Adrenal gland (tissue), 9 donors: ENCODE measurements at regions not wholly inside any gene's neighbourhood (a gene's known extent, or its start where the extent isn't known, plus 50 kb on each side); places are given as distances from the start of the nearest gene placed in this dataset.

Experiments
- DNase-seq, 7 donors: peaks; one replicate each; pipeline ENCODE4 v3.0.0-alpha.2; 2019 to 2020
- H3K27ac ChIP-seq, 5 donors: fragments of 200-600 bp; sonication (generic) in 4 of 5; 1 replicate in 3 of 5; 2 replicates in 2 of 5; pipeline versions ENCODE4 v1.5.1 to v1.8.0; 2016 to 2020; ENCODE audit warnings: mild to moderate bottlenecking in 1 of 5
- H3K27me3 ChIP-seq: fragments of 200-600 bp; 2 replicates; pipeline ENCODE4 v1.8.0; 2021
- H3K36me3 ChIP-seq, 2 donors: fragments of 200-600 bp; replicated peaks in 1 of 2; 1 replicate in 1 of 2; 2 replicates in 1 of 2; pipeline versions ENCODE4 v1.5.1 to v1.8.0; 2018 to 2022
- H3K4me1 ChIP-seq, 2 donors: fragments of 200-600 bp; replicated peaks in 1 of 2; 1 replicate in 1 of 2; 2 replicates in 1 of 2; pipeline versions ENCODE4 v1.5.1 to v1.8.0; 2018 to 2021
- H3K4me3 ChIP-seq, 4 donors: fragments of 200-600 bp; sonication (generic) in 3 of 4; one replicate each; pipeline ENCODE4 v1.5.1; 2016 to 2018
- H3K9me3 ChIP-seq, 3 donors: fragments of 200-600 bp; sonication (generic) in 1 of 3; replicated peaks in 1 of 3; 1 replicate in 2 of 3; 2 replicates in 1 of 3; pipeline versions ENCODE4 v1.5.1 to v1.8.0; 2016 to 2021
- POLR2A ChIP-seq, 2 donors: fragments of 450-650 bp; IDR thresholded peaks; one replicate each; pipeline ENCODE4 v1.6.1; 2017; ENCODE audit warnings: antibody characterized with exemption in 2 of 2, mild to moderate bottlenecking in 2 of 2, moderate library complexity in 1 of 2
- WGBS, 4 donors: extraction: QIAGEN DNeasy Blood & Tissue Kit in 2 of 4; methylation state at CpG; one replicate each; pipeline versions ENCODE4 v1.1.5 to v1.1.7; 2013 to 2017; 5-methylcytosine and 5-hydroxymethylcytosine counted together
- intact Hi-C, 2 donors: fragments of 100-400 bp; cut with DNase I; formaldehyde crosslinking; loops; one replicate each; pipeline versions ENCODE4 v1.14.1 to v1.15.0; 2022 to 2023
- TF ChIP-seq, protein P1 (sequence below), 6 experiments: fragments of 450-650 bp in 4 of 6; fragments of 200-600 bp in 2 of 6; sonication (generic) in 1 of 6; IDR thresholded peaks; 1 replicate in 5 of 6; 2 replicates in 1 of 6; pipeline versions ENCODE4 v1.5.1 to v1.8.0; 2016 to 2021; ENCODE audit warnings: antibody characterized with exemption in 6 of 6, mild to moderate bottlenecking in 2 of 6, moderate library complexity in 1 of 6
- donor health status: healthy with polysubstance abuse.
- donor health status: Bipolar disorder and iron deficiency.
- donor health status: DM: yes; HTN: yes; CAD: no.
- donor health status: DM: no; HTN: no; CAD: no.
- donor health status: DM: no; HTN: no; CAD: no.

DNA sequence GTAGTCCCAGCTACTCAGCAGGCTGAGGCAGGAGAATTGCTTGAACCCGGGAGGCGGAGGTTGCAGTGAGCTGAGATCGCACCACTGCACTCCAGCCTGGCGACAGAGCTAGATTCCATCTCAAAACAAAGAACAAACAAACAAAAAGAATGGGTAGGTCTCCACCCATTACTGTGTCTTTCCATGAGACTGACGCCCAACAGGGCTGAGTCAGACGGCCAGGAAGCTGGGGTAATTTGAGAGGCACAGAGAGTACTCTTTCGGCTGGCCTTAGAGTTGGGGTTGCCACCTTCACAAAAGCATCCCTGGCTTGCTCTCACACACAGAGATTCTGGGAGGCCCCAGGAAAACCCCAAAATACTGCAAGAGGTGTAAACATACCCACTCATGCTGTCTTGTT, 72.0 kb upstream of the DHRSX start:
- TF ChIP-seq, protein P1, sequence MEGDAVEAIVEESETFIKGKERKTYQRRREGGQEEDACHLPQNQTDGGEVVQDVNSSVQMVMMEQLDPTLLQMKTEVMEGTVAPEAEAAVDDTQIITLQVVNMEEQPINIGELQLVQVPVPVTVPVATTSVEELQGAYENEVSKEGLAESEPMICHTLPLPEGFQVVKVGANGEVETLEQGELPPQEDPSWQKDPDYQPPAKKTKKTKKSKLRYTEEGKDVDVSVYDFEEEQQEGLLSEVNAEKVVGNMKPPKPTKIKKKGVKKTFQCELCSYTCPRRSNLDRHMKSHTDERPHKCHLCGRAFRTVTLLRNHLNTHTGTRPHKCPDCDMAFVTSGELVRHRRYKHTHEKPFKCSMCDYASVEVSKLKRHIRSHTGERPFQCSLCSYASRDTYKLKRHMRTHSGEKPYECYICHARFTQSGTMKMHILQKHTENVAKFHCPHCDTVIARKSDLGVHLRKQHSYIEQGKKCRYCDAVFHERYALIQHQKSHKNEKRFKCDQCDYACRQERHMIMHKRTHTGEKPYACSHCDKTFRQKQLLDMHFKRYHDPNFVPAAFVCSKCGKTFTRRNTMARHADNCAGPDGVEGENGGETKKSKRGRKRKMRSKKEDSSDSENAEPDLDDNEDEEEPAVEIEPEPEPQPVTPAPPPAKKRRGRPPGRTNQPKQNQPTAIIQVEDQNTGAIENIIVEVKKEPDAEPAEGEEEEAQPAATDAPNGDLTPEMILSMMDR (IDR thresholded peaks at IDR 0.05) = no peak
- TF ChIP-seq POLR2A (IDR thresholded peaks at IDR 0.05) = no peak
- intact Hi-C loops = no loop called here
- no peak for DNase-seq
- 79 to 89% (median 84%) methylated on average over 6 to 7 of the region's 7 CpGs for WGBS, 4 donors
- no peaks in the 10 kb centered on the region for H3K36me3 ChIP-seq
- H3K27me3 ChIP-seq = no peaks in the 10 kb centered on the region
- no peak overlapping the region for H3K4me3 ChIP-seq
- H3K27ac ChIP-seq = no peak overlapping the region
- no peaks in the 10 kb centered on the region for H3K4me1 ChIP-seq
- no peaks in the 10 kb centered on the region for H3K9me3 ChIP-seq

DNA sequence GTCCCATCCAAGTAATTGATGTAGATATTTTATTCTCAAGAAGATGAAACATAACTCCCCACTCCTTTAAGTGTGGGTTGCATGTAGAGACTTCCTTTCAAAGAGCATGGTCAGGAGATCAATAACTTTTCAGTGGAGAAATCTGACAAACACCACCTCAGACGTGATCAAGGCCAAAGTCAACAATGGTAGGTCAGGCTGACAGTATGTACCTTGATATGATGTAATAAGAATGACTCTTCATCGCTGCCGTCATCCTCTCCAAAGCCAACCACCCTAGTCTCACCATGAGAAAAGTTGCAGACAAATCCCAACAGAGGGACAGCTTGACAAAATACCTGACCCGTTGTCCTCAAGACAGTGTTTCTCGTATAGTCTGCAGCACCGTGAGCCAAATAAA, 67.3 kb upstream of the DHRSX start:
- no peaks in the 10 kb centered on the region for H3K4me1 ChIP-seq
- H3K27ac ChIP-seq = no peak overlapping the region
- 66 to 73% (median 70%) methylated on average over 6 of the region's 6 CpGs for WGBS, 4 donors
- H3K9me3 ChIP-seq = no peaks in the 10 kb centered on the region
- intact Hi-C loops = no loop called here
- H3K36me3 ChIP-seq = no peaks in the 10 kb centered on the region
- H3K4me3 ChIP-seq = no peak overlapping the region
- no peak for DNase-seq
- no peaks in the 10 kb centered on the region for H3K27me3 ChIP-seq
- TF ChIP-seq, protein P1 (IDR thresholded peaks at IDR 0.05) = no peak
- no peak for TF ChIP-seq POLR2A (IDR thresholded peaks at IDR 0.05)

DNA sequence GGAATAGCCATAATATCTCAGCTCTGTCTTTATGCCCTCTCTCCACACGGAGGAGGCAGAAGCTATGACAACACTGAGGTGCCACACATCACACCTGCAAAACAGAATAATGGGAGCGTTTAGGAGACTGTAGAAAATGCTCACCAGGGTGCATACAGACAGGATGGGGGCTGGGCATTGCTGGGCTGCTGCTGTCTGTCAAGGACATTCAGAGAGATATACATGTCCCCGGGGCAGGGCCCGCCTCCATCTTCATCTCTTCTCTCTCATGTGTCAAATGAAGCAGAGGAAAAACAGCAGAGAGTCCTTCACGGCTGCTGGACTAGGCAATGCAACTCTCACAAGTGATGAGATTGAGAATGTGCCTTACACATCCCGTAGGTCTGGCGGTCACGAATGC, 65.3 kb upstream of the DHRSX start:
- DNase-seq = no peak
- Histone ChIP-seq H3K4me3 (no peak overlapping the region), H3K4me1 (no peaks in the 10 kb centered on the region), H3K27ac (no peak overlapping the region), H3K36me3 (no peaks in the 10 kb centered on the region), H3K9me3 (no peaks in the 10 kb centered on the region), H3K27me3 (no peaks in the 10 kb centered on the region)
- WGBS, 4 donors = 61 to 67% (median 63%) methylated on average over 8 of the region's 8 CpGs
- intact Hi-C loops = no loop called here
- TF ChIP-seq POLR2A (IDR thresholded peaks at IDR 0.05) = no peak
- TF ChIP-seq, protein P1 (IDR thresholded peaks at IDR 0.05) = no peak

DNA sequence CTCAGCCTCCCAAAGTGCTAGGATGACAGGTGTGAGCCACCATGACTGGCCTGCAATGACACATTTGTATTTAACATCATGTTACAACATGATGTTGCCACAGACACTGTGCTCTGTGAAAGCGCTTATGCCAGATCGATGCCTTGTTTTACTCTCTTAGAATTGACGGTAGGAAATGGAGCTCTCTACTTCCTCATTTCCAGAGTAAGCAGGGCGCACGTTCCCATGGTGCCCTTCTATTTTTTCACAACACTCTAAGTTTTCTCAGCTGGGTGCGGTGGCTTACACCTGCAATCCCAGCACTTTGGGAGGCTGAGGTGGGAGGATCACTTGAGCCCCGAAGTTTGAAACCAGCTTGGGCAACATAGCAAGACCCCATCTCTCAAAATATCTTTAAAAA, 60.7 kb upstream of the DHRSX start:
- intact Hi-C loops = no loop called here
- 71 to 85% (median 79%) methylated on average over 7 of the region's 7 CpGs for WGBS, 4 donors
- Histone ChIP-seq H3K9me3 (no peaks in the 10 kb centered on the region), H3K4me1 (no peaks in the 10 kb centered on the region), H3K27me3 (peaks cover 14% of the 10 kb centered on the region), H3K4me3 (no peak overlapping the region), H3K36me3 (no peaks in the 10 kb centered on the region), H3K27ac (no peak overlapping the region)
- TF ChIP-seq POLR2A (IDR thresholded peaks at IDR 0.05) = no peak
- TF ChIP-seq, protein P1 (IDR thresholded peaks at IDR 0.05) = no peak
- DNase-seq = no peak
